ENCODE measurements at regions not wholly inside any gene's neighbourhood (a gene's known extent, or its start where the extent isn't known, plus 50 kb on each side); places are given as distances from the start of the nearest gene placed in this dataset.

DNA sequence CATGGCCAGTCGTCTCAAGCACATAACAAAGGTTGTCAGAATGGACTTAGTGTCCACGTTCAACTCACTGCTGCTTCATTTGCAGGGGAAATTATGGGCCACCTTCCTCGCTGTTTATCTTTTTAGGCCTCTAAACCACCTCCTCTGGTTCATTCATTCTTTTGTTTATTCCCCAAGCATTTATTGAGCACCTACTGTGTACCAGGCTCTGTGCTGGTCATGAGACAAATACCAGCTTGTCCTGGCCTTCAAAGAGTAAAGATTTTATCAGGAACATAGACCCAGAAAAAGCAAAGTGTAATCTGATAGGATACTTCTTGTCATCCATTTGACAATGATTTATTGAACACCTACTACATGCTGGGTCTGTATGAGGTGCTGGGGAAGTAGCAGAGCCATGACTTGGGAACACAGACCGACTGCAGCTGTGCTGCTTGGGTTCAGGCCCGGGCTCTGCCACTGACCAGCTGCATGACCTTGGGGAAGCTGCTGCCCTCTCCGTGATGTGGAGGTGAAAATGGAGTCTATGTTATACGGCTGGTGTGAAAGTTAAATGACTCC, 63.4 kb upstream of the SLC6A6 start:
- no peak for TF ChIP-seq YY1 (IDR thresholded peaks at IDR 0.05; ENCODE audit: insufficient read depth, insufficient read length)
- TF ChIP-seq ZNF274 (IDR thresholded peaks at IDR 0.05; ENCODE audit: low read depth, low read length) = no peak
- TF ChIP-seq SUZ12 (IDR thresholded peaks at IDR 0.05; ENCODE audit: extremely low read depth, insufficient read depth, insufficient read length) = no peak
